Right lobe of liver (tissue), 4 donors: ENCODE measurements at regions not wholly inside any gene's neighbourhood (a gene's known extent, or its start where the extent isn't known, plus 50 kb on each side); places are given as distances from the start of the nearest gene placed in this dataset.

ENCODE experiments used
- POLR2A ChIP-seq: fragments of 450-650 bp; IDR thresholded peaks from one replicate; pipeline ENCODE4 v1.6.1; 2017; ENCODE audit warnings: antibody characterized with exemption, mild to moderate bottlenecking
- TF ChIP-seq, protein P1 (sequence below), 4 donors: fragments of 200-600 bp in 3 of 4; fragments of 450-650 bp in 1 of 4; IDR thresholded peaks; one replicate each; pipeline versions ENCODE4 v1.5.1 to v1.8.0; 2016 to 2022; ENCODE audit warnings: antibody characterized with exemption in 4 of 4, mild to moderate bottlenecking in 2 of 4
- donor health status: DM: no; HTN: no; CAD: no.
- donor health status: DM: no; HTN: no; CAD: no.
- donor health status: DM: no; HTN: yes; CAD: no.

GRCh38 chrX:5388087-5388486 lies 840.6 kb downstream of the NLGN4X start:
- TF ChIP-seq, protein P1, sequence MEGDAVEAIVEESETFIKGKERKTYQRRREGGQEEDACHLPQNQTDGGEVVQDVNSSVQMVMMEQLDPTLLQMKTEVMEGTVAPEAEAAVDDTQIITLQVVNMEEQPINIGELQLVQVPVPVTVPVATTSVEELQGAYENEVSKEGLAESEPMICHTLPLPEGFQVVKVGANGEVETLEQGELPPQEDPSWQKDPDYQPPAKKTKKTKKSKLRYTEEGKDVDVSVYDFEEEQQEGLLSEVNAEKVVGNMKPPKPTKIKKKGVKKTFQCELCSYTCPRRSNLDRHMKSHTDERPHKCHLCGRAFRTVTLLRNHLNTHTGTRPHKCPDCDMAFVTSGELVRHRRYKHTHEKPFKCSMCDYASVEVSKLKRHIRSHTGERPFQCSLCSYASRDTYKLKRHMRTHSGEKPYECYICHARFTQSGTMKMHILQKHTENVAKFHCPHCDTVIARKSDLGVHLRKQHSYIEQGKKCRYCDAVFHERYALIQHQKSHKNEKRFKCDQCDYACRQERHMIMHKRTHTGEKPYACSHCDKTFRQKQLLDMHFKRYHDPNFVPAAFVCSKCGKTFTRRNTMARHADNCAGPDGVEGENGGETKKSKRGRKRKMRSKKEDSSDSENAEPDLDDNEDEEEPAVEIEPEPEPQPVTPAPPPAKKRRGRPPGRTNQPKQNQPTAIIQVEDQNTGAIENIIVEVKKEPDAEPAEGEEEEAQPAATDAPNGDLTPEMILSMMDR (IDR thresholded peaks at IDR 0.05): no peak
- no peak for TF ChIP-seq POLR2A
